ENCODE measurements at regions not wholly inside any gene's neighbourhood (a gene's known extent, or its start where the extent isn't known, plus 50 kb on each side); places are given as distances from the start of the nearest gene placed in this dataset.

GRCh38 chr14:54343272-54344121, 53.3 kb upstream of the CDKN3 start:
- intact Hi-C loops (cut with micrococcal nuclease): no loop called here

- intact Hi-C loops (cut with micrococcal nuclease): no loop called here
Observed at GRCh38 chr14:54344445-54344844, 52.4 kb upstream of the CDKN3 start.

- intact Hi-C loops (cut with micrococcal nuclease): loop anchor here (5.0 kb wide), 3 partner anchors 809 to 1049 kb away; no protein-coding TSS in a partner anchor
Observed at GRCh38 chr14:54346257-54346656, 50.5 kb upstream of the CDKN3 start.
